ENCODE measurements at regions not wholly inside any gene's neighbourhood (a gene's known extent, or its start where the extent isn't known, plus 50 kb on each side); places are given as distances from the start of the nearest gene placed in this dataset.

DNA sequence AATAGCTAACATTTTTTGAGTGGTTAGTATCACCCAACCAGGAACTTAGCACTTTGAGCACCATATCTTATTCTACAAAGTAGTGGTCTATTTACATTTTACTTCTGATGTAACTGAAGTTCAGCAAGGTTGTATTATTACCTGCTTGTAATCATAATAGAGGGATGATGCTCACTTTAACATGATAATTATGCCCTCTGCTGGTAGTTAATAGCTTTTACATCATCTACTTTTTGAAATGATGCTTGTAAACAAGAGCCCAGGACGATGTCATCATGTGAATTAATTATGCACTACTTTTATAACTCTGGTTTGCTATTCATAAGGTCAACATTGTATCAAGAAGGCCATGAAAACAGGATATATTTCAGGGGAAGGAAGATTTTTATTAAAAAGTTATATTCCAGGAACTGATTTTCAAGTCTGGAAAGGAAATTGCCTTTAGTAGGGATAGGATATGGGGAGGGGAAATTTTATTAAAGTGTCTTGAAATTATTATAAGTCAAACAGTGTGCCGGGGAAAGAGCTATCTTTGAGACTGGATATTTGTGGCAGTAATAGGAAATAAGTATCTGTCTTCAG lies 80.3 kb upstream of the SCIN start:
- TF ChIP-seq, protein P1, sequence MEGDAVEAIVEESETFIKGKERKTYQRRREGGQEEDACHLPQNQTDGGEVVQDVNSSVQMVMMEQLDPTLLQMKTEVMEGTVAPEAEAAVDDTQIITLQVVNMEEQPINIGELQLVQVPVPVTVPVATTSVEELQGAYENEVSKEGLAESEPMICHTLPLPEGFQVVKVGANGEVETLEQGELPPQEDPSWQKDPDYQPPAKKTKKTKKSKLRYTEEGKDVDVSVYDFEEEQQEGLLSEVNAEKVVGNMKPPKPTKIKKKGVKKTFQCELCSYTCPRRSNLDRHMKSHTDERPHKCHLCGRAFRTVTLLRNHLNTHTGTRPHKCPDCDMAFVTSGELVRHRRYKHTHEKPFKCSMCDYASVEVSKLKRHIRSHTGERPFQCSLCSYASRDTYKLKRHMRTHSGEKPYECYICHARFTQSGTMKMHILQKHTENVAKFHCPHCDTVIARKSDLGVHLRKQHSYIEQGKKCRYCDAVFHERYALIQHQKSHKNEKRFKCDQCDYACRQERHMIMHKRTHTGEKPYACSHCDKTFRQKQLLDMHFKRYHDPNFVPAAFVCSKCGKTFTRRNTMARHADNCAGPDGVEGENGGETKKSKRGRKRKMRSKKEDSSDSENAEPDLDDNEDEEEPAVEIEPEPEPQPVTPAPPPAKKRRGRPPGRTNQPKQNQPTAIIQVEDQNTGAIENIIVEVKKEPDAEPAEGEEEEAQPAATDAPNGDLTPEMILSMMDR (conservative IDR thresholded peaks at IDR 0.05), result peak; percentile 89
- no peak for TF ChIP-seq EZH2 (IDR thresholded peaks at IDR 0.05; ENCODE audit: low read depth)

Measured in PC-9 (cell line).